ENCODE measurements at regions not wholly inside any gene's neighbourhood (a gene's known extent, or its start where the extent isn't known, plus 50 kb on each side); places are given as distances from the start of the nearest gene placed in this dataset.

DNA sequence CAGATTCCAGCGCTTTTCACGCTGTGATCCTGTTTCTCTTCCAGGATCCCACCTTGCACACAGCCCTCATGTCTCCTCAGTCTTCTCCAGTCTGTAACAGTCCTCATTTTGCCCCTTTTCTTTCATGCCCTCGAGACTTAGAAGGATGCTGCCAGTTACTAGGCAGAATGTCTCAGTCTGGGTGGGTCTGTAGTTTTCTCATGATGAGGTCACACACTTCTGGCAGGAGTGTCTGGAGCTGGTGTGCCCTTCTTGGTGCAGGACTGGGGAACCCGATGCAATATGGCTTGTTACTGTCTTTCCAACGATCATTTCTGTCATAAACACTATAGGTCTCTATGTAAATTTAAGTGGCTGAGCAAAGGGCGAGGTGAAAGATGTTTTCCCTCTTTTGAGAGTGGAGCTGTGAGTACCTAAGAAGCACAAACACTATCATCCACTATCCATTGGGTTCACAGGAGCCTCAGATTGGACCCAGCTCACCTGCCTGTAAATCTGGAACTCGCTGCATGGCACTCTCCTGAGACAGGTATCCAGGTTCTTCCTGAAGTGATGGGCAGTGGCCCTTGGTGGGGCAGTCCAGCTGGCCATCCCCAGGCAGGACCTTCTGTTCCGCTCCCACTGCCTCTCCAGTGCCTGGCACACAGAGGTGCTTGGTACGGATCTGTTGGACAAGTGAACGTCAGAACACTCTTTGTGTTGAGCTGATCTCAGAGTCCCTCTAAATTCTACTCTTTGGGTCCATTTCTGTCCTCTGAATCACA lies 64.3 kb upstream of the ZNF32 start:
- TF ChIP-seq, protein P1, sequence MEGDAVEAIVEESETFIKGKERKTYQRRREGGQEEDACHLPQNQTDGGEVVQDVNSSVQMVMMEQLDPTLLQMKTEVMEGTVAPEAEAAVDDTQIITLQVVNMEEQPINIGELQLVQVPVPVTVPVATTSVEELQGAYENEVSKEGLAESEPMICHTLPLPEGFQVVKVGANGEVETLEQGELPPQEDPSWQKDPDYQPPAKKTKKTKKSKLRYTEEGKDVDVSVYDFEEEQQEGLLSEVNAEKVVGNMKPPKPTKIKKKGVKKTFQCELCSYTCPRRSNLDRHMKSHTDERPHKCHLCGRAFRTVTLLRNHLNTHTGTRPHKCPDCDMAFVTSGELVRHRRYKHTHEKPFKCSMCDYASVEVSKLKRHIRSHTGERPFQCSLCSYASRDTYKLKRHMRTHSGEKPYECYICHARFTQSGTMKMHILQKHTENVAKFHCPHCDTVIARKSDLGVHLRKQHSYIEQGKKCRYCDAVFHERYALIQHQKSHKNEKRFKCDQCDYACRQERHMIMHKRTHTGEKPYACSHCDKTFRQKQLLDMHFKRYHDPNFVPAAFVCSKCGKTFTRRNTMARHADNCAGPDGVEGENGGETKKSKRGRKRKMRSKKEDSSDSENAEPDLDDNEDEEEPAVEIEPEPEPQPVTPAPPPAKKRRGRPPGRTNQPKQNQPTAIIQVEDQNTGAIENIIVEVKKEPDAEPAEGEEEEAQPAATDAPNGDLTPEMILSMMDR (IDR thresholded peaks at IDR 0.05; ENCODE audit: low read length), result no peak
- no peak for TF ChIP-seq EZH2 (optimal IDR thresholded peaks at IDR 0.05; ENCODE audit: low read depth, low read length)
